Liver (tissue), 3 donors: ENCODE measurements at regions not wholly inside any gene's neighbourhood (a gene's known extent, or its start where the extent isn't known, plus 50 kb on each side); places are given as distances from the start of the nearest gene placed in this dataset.

Experiments
- FOXA1 ChIP-seq: IDR thresholded peaks from 2 replicates; pipeline ENCODE4 v1.6.1; 2016; ENCODE audit warnings: antibody characterized with exemption
- GABPA ChIP-seq, 2 donors: IDR thresholded peaks in 1 of 2; conservative IDR thresholded peaks in 1 of 2; 2 replicates each; pipeline ENCODE4 v1.6.1; 2016; ENCODE audit warnings: antibody characterized with exemption in 2 of 2, mild to moderate bottlenecking in 1 of 2, moderate library complexity in 1 of 2
- TAF1 ChIP-seq: conservative IDR thresholded peaks from 2 replicates; pipeline ENCODE4 v1.6.1; 2016; ENCODE audit warnings: antibody characterized with exemption, mild to moderate bottlenecking
- ZBTB33 ChIP-seq: IDR thresholded peaks from 2 replicates; pipeline ENCODE4 v1.6.1; 2016; ENCODE audit warnings: antibody characterized with exemption
- TF ChIP-seq, protein P1 (sequence below): IDR thresholded peaks from 2 replicates; pipeline ENCODE4 v1.6.1; 2016; ENCODE audit warnings: antibody characterized with exemption
- TF ChIP-seq, protein P2 (sequence below): fragments of 150-350 bp; IDR thresholded peaks from 2 replicates; pipeline ENCODE4 v1.5.1; 2017; ENCODE audit warnings: improper control_type of control experiment, low read depth, low read length; ENCODE audit not compliant: missing input control
- donor health status: healthy.
- donor health status: healthy.

GRCh38 chr9:32884482-32884881 lies 101.1 kb downstream of the TMEM215 start:
- TF ChIP-seq GABPA (IDR thresholded peaks at IDR 0.05 in 1 of 2, conservative IDR thresholded peaks at IDR 0.05 in 1 of 2) = no peak
- TF ChIP-seq FOXA1 = no peak
- TF ChIP-seq, protein P1, sequence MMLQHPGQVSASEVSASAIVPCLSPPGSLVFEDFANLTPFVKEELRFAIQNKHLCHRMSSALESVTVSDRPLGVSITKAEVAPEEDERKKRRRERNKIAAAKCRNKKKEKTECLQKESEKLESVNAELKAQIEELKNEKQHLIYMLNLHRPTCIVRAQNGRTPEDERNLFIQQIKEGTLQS = no peak
- no peak for TF ChIP-seq TAF1
- TF ChIP-seq, protein P2, sequence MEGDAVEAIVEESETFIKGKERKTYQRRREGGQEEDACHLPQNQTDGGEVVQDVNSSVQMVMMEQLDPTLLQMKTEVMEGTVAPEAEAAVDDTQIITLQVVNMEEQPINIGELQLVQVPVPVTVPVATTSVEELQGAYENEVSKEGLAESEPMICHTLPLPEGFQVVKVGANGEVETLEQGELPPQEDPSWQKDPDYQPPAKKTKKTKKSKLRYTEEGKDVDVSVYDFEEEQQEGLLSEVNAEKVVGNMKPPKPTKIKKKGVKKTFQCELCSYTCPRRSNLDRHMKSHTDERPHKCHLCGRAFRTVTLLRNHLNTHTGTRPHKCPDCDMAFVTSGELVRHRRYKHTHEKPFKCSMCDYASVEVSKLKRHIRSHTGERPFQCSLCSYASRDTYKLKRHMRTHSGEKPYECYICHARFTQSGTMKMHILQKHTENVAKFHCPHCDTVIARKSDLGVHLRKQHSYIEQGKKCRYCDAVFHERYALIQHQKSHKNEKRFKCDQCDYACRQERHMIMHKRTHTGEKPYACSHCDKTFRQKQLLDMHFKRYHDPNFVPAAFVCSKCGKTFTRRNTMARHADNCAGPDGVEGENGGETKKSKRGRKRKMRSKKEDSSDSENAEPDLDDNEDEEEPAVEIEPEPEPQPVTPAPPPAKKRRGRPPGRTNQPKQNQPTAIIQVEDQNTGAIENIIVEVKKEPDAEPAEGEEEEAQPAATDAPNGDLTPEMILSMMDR = no peak
- no peak for TF ChIP-seq ZBTB33
